Adrenal gland (tissue), 5 donors: ENCODE measurements at regions not wholly inside any gene's neighbourhood (a gene's known extent, or its start where the extent isn't known, plus 50 kb on each side); places are given as distances from the start of the nearest gene placed in this dataset.

ENCODE experiments used
- CTCF ChIP-seq, 6 experiments: fragments of 450-650 bp in 4 of 6; fragments of 200-600 bp in 2 of 6; sonication (generic) in 1 of 6; IDR thresholded peaks; 1 replicate in 5 of 6; 2 replicates in 1 of 6; pipeline versions ENCODE4 v1.5.1 to v1.8.0; 2016 to 2021; ENCODE audit warnings: antibody characterized with exemption in 6 of 6, mild to moderate bottlenecking in 2 of 6, moderate library complexity in 1 of 6
- POLR2A ChIP-seq, 2 donors: fragments of 450-650 bp; IDR thresholded peaks; one replicate each; pipeline ENCODE4 v1.6.1; 2017; ENCODE audit warnings: antibody characterized with exemption in 2 of 2, mild to moderate bottlenecking in 2 of 2, moderate library complexity in 1 of 2
- donor health status: DM: no; HTN: no; CAD: no.

GRCh38 chr16:5430598-5430997 is 333.0 kb upstream of the EEF2KMT start:
- no peak for TF ChIP-seq POLR2A (IDR thresholded peaks at IDR 0.05)
- no peak for TF ChIP-seq CTCF (IDR thresholded peaks at IDR 0.05)
